ENCODE measurements at regions not wholly inside any gene's neighbourhood (a gene's known extent, or its start where the extent isn't known, plus 50 kb on each side); places are given as distances from the start of the nearest gene placed in this dataset.

GRCh38 chr4:126427853-126428252, 1113.1 kb downstream of the FAT4 start:
- Histone ChIP-seq H3K36me3 (ENCODE audit: control insufficient read depth, insufficient read depth, low read length) (no peaks in the 10 kb centered on the region), H3K27me3 (ENCODE audit: control insufficient read depth, insufficient read depth, low read length) (no peaks in the 10 kb centered on the region), H3K9ac (ENCODE audit: low read depth, low read length) (no peak overlapping the region), H3K4me3 (ENCODE audit: low read depth, low read length) (no peak overlapping the region), H3K9me3 (ENCODE audit: control insufficient read depth, insufficient read depth, low read length) (no peaks in the 10 kb centered on the region), H3K4me1 (ENCODE audit: control insufficient read depth, insufficient read depth, low read length) (no peaks in the 10 kb centered on the region)

- Histone ChIP-seq H3K36me3 (ENCODE audit: control insufficient read depth, insufficient read depth, low read length) (no peaks in the 10 kb centered on the region), H3K9me3 (ENCODE audit: control insufficient read depth, insufficient read depth, low read length) (no peaks in the 10 kb centered on the region), H3K4me1 (ENCODE audit: control insufficient read depth, insufficient read depth, low read length) (no peaks in the 10 kb centered on the region), H3K9ac (ENCODE audit: low read depth, low read length) (no peak overlapping the region), H3K4me3 (ENCODE audit: low read depth, low read length) (no peak overlapping the region), H3K27me3 (ENCODE audit: control insufficient read depth, insufficient read depth, low read length) (no peaks in the 10 kb centered on the region)
These were observed 1116.3 kb downstream of the FAT4 start for GRCh38 chr4:126431049-126431448.

- H3K4me1 ChIP-seq (ENCODE audit: control insufficient read depth, insufficient read depth, low read length): peaks cover 5% of the 10 kb centered on the region
- H3K4me3 ChIP-seq (ENCODE audit: low read depth, low read length): no peak overlapping the region
- H3K36me3 ChIP-seq (ENCODE audit: control insufficient read depth, insufficient read depth, low read length): no peaks in the 10 kb centered on the region
- H3K9me3 ChIP-seq (ENCODE audit: control insufficient read depth, insufficient read depth, low read length): no peaks in the 10 kb centered on the region
- no peak overlapping the region for H3K9ac ChIP-seq (ENCODE audit: low read depth, low read length)
- no peaks in the 10 kb centered on the region for H3K27me3 ChIP-seq (ENCODE audit: control insufficient read depth, insufficient read depth, low read length)
These were observed 1120.7 kb downstream of the FAT4 start for GRCh38 chr4:126435491-126435890.

GRCh38 chr4:126440297-126440696, 1125.5 kb downstream of the FAT4 start:
- no peaks in the 10 kb centered on the region for H3K9me3 ChIP-seq (ENCODE audit: control insufficient read depth, insufficient read depth, low read length)
- no peak overlapping the region for H3K9ac ChIP-seq (ENCODE audit: low read depth, low read length)
- no peak overlapping the region for H3K4me3 ChIP-seq (ENCODE audit: low read depth, low read length)
- H3K4me1 ChIP-seq (ENCODE audit: control insufficient read depth, insufficient read depth, low read length): peaks cover 5% of the 10 kb centered on the region
- H3K27me3 ChIP-seq (ENCODE audit: control insufficient read depth, insufficient read depth, low read length): no peaks in the 10 kb centered on the region
- no peaks in the 10 kb centered on the region for H3K36me3 ChIP-seq (ENCODE audit: control insufficient read depth, insufficient read depth, low read length)

- Histone ChIP-seq H3K9me3 (ENCODE audit: control insufficient read depth, insufficient read depth, low read length) (no peaks in the 10 kb centered on the region), H3K27me3 (ENCODE audit: control insufficient read depth, insufficient read depth, low read length) (no peaks in the 10 kb centered on the region), H3K36me3 (ENCODE audit: control insufficient read depth, insufficient read depth, low read length) (no peaks in the 10 kb centered on the region), H3K4me3 (ENCODE audit: low read depth, low read length) (no peak overlapping the region), H3K9ac (ENCODE audit: low read depth, low read length) (no peak overlapping the region), H3K4me1 (ENCODE audit: control insufficient read depth, insufficient read depth, low read length) (peaks cover 7% of the 10 kb centered on the region)
These were observed 1126.6 kb downstream of the FAT4 start for GRCh38 chr4:126441173-126442035.

- H3K27me3 ChIP-seq (ENCODE audit: control insufficient read depth, insufficient read depth, low read length): no peaks in the 10 kb centered on the region
- no peak overlapping the region for H3K4me3 ChIP-seq (ENCODE audit: low read depth, low read length)
- no peaks in the 10 kb centered on the region for H3K36me3 ChIP-seq (ENCODE audit: control insufficient read depth, insufficient read depth, low read length)
- no peaks in the 10 kb centered on the region for H3K9me3 ChIP-seq (ENCODE audit: control insufficient read depth, insufficient read depth, low read length)
- H3K4me1 ChIP-seq (ENCODE audit: control insufficient read depth, insufficient read depth, low read length): peaks cover 8% of the 10 kb centered on the region
- no peak overlapping the region for H3K9ac ChIP-seq (ENCODE audit: low read depth, low read length)
These were observed 1130.8 kb downstream of the FAT4 start for GRCh38 chr4:126445596-126445995.

- Histone ChIP-seq H3K4me1 (ENCODE audit: control insufficient read depth, insufficient read depth, low read length) (peaks cover 8% of the 10 kb centered on the region), H3K9ac (ENCODE audit: low read depth, low read length) (peak overlapping the region; percentile 30), H3K9me3 (ENCODE audit: control insufficient read depth, insufficient read depth, low read length) (no peaks in the 10 kb centered on the region), H3K27me3 (ENCODE audit: control insufficient read depth, insufficient read depth, low read length) (no peaks in the 10 kb centered on the region), H3K36me3 (ENCODE audit: control insufficient read depth, insufficient read depth, low read length) (no peaks in the 10 kb centered on the region), H3K4me3 (ENCODE audit: low read depth, low read length) (no peak overlapping the region)
These were observed 1132.2 kb downstream of the FAT4 start for GRCh38 chr4:126446917-126447316.

- peaks cover 8% of the 10 kb centered on the region for H3K4me1 ChIP-seq (ENCODE audit: control insufficient read depth, insufficient read depth, low read length)
- H3K9me3 ChIP-seq (ENCODE audit: control insufficient read depth, insufficient read depth, low read length): no peaks in the 10 kb centered on the region
- no peaks in the 10 kb centered on the region for H3K27me3 ChIP-seq (ENCODE audit: control insufficient read depth, insufficient read depth, low read length)
- no peak overlapping the region for H3K4me3 ChIP-seq (ENCODE audit: low read depth, low read length)
- no peaks in the 10 kb centered on the region for H3K36me3 ChIP-seq (ENCODE audit: control insufficient read depth, insufficient read depth, low read length)
- no peak overlapping the region for H3K9ac ChIP-seq (ENCODE audit: low read depth, low read length)
These were observed 1133.5 kb downstream of the FAT4 start for GRCh38 chr4:126448086-126448845.

- Histone ChIP-seq H3K4me3 (ENCODE audit: low read depth, low read length) (no peak overlapping the region), H3K4me1 (ENCODE audit: control insufficient read depth, insufficient read depth, low read length) (peaks cover 6% of the 10 kb centered on the region), H3K9ac (ENCODE audit: low read depth, low read length) (no peak overlapping the region), H3K36me3 (ENCODE audit: control insufficient read depth, insufficient read depth, low read length) (no peaks in the 10 kb centered on the region), H3K9me3 (ENCODE audit: control insufficient read depth, insufficient read depth, low read length) (no peaks in the 10 kb centered on the region), H3K27me3 (ENCODE audit: control insufficient read depth, insufficient read depth, low read length) (no peaks in the 10 kb centered on the region)
These were observed 1136.6 kb downstream of the FAT4 start for GRCh38 chr4:126451237-126451873.

- Histone ChIP-seq H3K9me3 (ENCODE audit: control insufficient read depth, insufficient read depth, low read length) (no peaks in the 10 kb centered on the region), H3K4me3 (ENCODE audit: low read depth, low read length) (no peak overlapping the region), H3K4me1 (ENCODE audit: control insufficient read depth, insufficient read depth, low read length) (no peaks in the 10 kb centered on the region), H3K9ac (ENCODE audit: low read depth, low read length) (no peak overlapping the region), H3K36me3 (ENCODE audit: control insufficient read depth, insufficient read depth, low read length) (no peaks in the 10 kb centered on the region), H3K27me3 (ENCODE audit: control insufficient read depth, insufficient read depth, low read length) (no peaks in the 10 kb centered on the region)
These were observed 1141.1 kb downstream of the FAT4 start for GRCh38 chr4:126455865-126456264.

GRCh38 chr4:126458993-126459392, 1144.2 kb downstream of the FAT4 start:
- H3K4me3 ChIP-seq (ENCODE audit: low read depth, low read length): no peak overlapping the region
- no peaks in the 10 kb centered on the region for H3K4me1 ChIP-seq (ENCODE audit: control insufficient read depth, insufficient read depth, low read length)
- no peak overlapping the region for H3K9ac ChIP-seq (ENCODE audit: low read depth, low read length)
- no peaks in the 10 kb centered on the region for H3K9me3 ChIP-seq (ENCODE audit: control insufficient read depth, insufficient read depth, low read length)
- H3K36me3 ChIP-seq (ENCODE audit: control insufficient read depth, insufficient read depth, low read length): no peaks in the 10 kb centered on the region
- no peaks in the 10 kb centered on the region for H3K27me3 ChIP-seq (ENCODE audit: control insufficient read depth, insufficient read depth, low read length)
